T47D (cell line): ENCODE measurements at regions not wholly inside any gene's neighbourhood (a gene's known extent, or its start where the extent isn't known, plus 50 kb on each side); places are given as distances from the start of the nearest gene placed in this dataset.
"Not testable (repeated sequence)": the region's sequence is repeated elsewhere in the genome, so short reads cannot be mapped to it uniquely, and the experiment has no call there.

Experiments
- DNase-seq, 2 experiments: peaks; one replicate each; pipeline versions ENCODE4 v3.0.0 to v3.0.0-alpha.2; 2011 to 2012; ENCODE audit warnings: low read depth in 1 of 2, low spot score in 1 of 2
- JUND ChIP-seq: IDR thresholded peaks from 2 replicates; pipeline ENCODE4 v1.6.1; 2012; ENCODE audit warnings: low read depth
- in situ Hi-C: cut with HindIII; loops from 2 replicates; pipeline ENCODE4 v1.10.0; 2016; ENCODE audit warnings: low sequenced_read_pairs, low pct_unique_long_range_greater_than_20kb

GRCh38 chr3:134106580-134106979 is 76.9 kb upstream of the SLCO2A1 start:
- DNase-seq, result no peak
- TF ChIP-seq JUND, result no peak
- in situ Hi-C loops, result no loop called here

- no peak for TF ChIP-seq JUND
- in situ Hi-C loops, result no loop called here
- no peak for DNase-seq
Measured at GRCh38 chr3:134105876-134106556, 76.3 kb upstream of the SLCO2A1 start.

- TF ChIP-seq JUND, result no peak
- in situ Hi-C loops, result no loop called here
- no peak for DNase-seq
Measured at GRCh38 chr3:134104031-134104430, 74.3 kb upstream of the SLCO2A1 start.

GRCh38 chr3:134103470-134103869 is 73.7 kb upstream of the SLCO2A1 start:
- in situ Hi-C loops, result no loop called here
- TF ChIP-seq JUND, result no peak
- no peak for DNase-seq

GRCh38 chr3:134102976-134103375 is 73.3 kb upstream of the SLCO2A1 start:
- in situ Hi-C loops, result no loop called here
- no peak for TF ChIP-seq JUND
- no peak for DNase-seq

GRCh38 chr3:134096214-134096613 is 66.5 kb upstream of the SLCO2A1 start:
- DNase-seq, in situ Hi-C loops: not testable (repeated sequence)

GRCh38 chr3:134095005-134095404 is 65.3 kb upstream of the SLCO2A1 start:
- in situ Hi-C loops, result no loop called here
- no peak for TF ChIP-seq JUND
- DNase-seq, result no peak

- no peak for DNase-seq
- TF ChIP-seq JUND, result no peak
- in situ Hi-C loops, result no loop called here
Measured at GRCh38 chr3:134094491-134094890, 64.8 kb upstream of the SLCO2A1 start.

GRCh38 chr3:134093956-134094355 is 64.2 kb upstream of the SLCO2A1 start:
- in situ Hi-C loops, result no loop called here
- no peak for DNase-seq
- TF ChIP-seq JUND, result no peak

GRCh38 chr3:134092208-134092701 is 62.5 kb upstream of the SLCO2A1 start:
- DNase-seq, result no peak
- in situ Hi-C loops, result no loop called here
- no peak for TF ChIP-seq JUND

GRCh38 chr3:134090031-134090430 is 60.3 kb upstream of the SLCO2A1 start:
- no peak for TF ChIP-seq JUND
- DNase-seq, result no peak
- in situ Hi-C loops, result no loop called here

GRCh38 chr3:134087060-134087974 is 57.6 kb upstream of the SLCO2A1 start:
- TF ChIP-seq JUND, result no peak
- in situ Hi-C loops, result no loop called here
- DNase-seq, result no peak

GRCh38 chr3:134086616-134087015 is 56.9 kb upstream of the SLCO2A1 start:
- in situ Hi-C loops, result no loop called here
- no peak for DNase-seq

More at GRCh38 chr3:134086616-134087015, 56.9 kb upstream of the SLCO2A1 start:
- TF ChIP-seq JUND, result no peak
